Endothelial cell of umbilical vein (primary cell): ENCODE measurements at regions not wholly inside any gene's neighbourhood (a gene's known extent, or its start where the extent isn't known, plus 50 kb on each side); places are given as distances from the start of the nearest gene placed in this dataset.

Experiments
- CTCF ChIP-seq, 2 donors: IDR thresholded peaks; 1 replicate in 1 of 2; 2 replicates in 1 of 2; pipeline ENCODE4 v1.5.1; 2011; ENCODE audit warnings: low read length in 2 of 2, mild to moderate bottlenecking in 2 of 2, moderate library complexity in 2 of 2, control low read depth in 1 of 2, inconsistent platforms in 1 of 2, low read depth in 1 of 2; ENCODE audit not compliant: insufficient read depth in 1 of 2; ENCODE audit errors: extremely low read depth in 1 of 2
- EZH2 ChIP-seq: IDR thresholded peaks from 2 replicates; pipeline ENCODE4 v1.6.1; 2012; ENCODE audit warnings: borderline replicate concordance, low read depth, mild to moderate bottlenecking, moderate library complexity, low read length, inconsistent platforms; ENCODE audit not compliant: severe bottlenecking
- FOS ChIP-seq: IDR thresholded peaks from 2 replicates; pipeline ENCODE4 v1.6.1; 2011; ENCODE audit warnings: mild to moderate bottlenecking, low read length, moderate library complexity, borderline replicate concordance; ENCODE audit not compliant: insufficient read depth
- JUN ChIP-seq: IDR thresholded peaks from 2 replicates; pipeline ENCODE4 v1.6.1; 2011; ENCODE audit warnings: borderline replicate concordance, low read depth; ENCODE audit not compliant: insufficient read length, insufficient read depth
- MAX ChIP-seq: IDR thresholded peaks from 2 replicates; pipeline ENCODE4 v1.6.1; 2011; ENCODE audit not compliant: insufficient read depth, insufficient read length
- MYC ChIP-seq: IDR thresholded peaks from one replicate; pipeline ENCODE4 v1.6.1; 2011; ENCODE audit warnings: mild to moderate bottlenecking, low read depth, low read length
- POLR2A ChIP-seq: IDR thresholded peaks from 2 replicates; pipeline ENCODE4 v1.6.1; 2012; ENCODE audit warnings: low read depth, mild to moderate bottlenecking, control low read depth, low read length
- POLR2AphosphoS5 ChIP-seq: IDR thresholded peaks from 2 replicates; pipeline ENCODE4 v1.6.1; 2012; ENCODE audit warnings: low read depth, mild to moderate bottlenecking, control low read depth, low read length, moderate library complexity; ENCODE audit not compliant: insufficient read depth

- TF ChIP-seq CTCF (IDR thresholded peaks at IDR 0.05; ENCODE audit: extremely low read depth in 1 of 2, insufficient read depth in 1 of 2, low read depth in 1 of 2, low read length in 2 of 2) (no peak), POLR2A (no peak), EZH2 (no peak), FOS (no peak), MYC (no peak), JUN (no peak), POLR2AphosphoS5 (no peak), MAX (no peak)
Observed at GRCh38 chr16:77131398-77131797, 59.6 kb upstream of the MON1B start.
